Caco-2 (cell line): ENCODE measurements at regions not wholly inside any gene's neighbourhood (a gene's known extent, or its start where the extent isn't known, plus 50 kb on each side); places are given as distances from the start of the nearest gene placed in this dataset.

Source experiments
- BruUV-seq: library from RNA; stranded (reverse); fragments of 400-500 nt; replicated peaks from 2 replicates; lab custom pipeline; 2021; lab: Mats Ljungman, UMichigan
- CTCF ChIA-PET: fragments of 300-600 bp; sonication (Branson Sonifier 250); formaldehyde crosslinking; loops from one replicate; lab custom pipeline; 2022; ENCODE audit warnings: antibody characterized with exemption; lab: Charles Lee
- POLR2A ChIA-PET: fragments of 300-600 bp; sonication (Branson Sonifier 250); formaldehyde crosslinking; loops from one replicate; lab custom pipeline; 2022; ENCODE audit warnings: antibody characterized with exemption; lab: Charles Lee
- DNase-seq, 2 experiments: peaks; one replicate each; pipeline versions ENCODE4 v3.0.0 to v3.0.0-alpha.2; 2020 to 2022
- H3K27me3 ChIP-seq: replicated peaks from 2 replicates; pipeline ENCODE4 v1.6.0; 2011; ENCODE audit warnings: low read length; ENCODE audit not compliant: control insufficient read depth, insufficient read depth
- H3K36me3 ChIP-seq: 2 replicates; pipeline ENCODE4 v1.5.1; 2011; ENCODE audit warnings: low read length; ENCODE audit not compliant: control insufficient read depth, insufficient read depth
- H3K4me1 ChIP-seq: fragments of 250-450 bp; sonication (Bioruptor Pico); 2 replicates; pipeline ENCODE4 v1.5.1; 2020; ENCODE audit warnings: mild to moderate bottlenecking
- H3K4me3 ChIP-seq: 2 replicates; pipeline ENCODE4 v1.5.1; 2011; ENCODE audit warnings: low read depth, mild to moderate bottlenecking, control low read depth, low read length
- H3K9me3 ChIP-seq: fragments of 250-450 bp; sonication (Bioruptor Pico); 2 replicates; pipeline ENCODE4 v1.5.1; 2020; ENCODE audit warnings: mild to moderate bottlenecking, moderate library complexity
- H3K27ac Mint-ChIP-seq: one replicate; pipeline ENCODE4 v1.8.0; 2022; ENCODE audit warnings: mixed read lengths; ENCODE audit not compliant: unreplicated experiment
- H3K27me3 Mint-ChIP-seq: one replicate; pipeline ENCODE4 v1.8.0; 2022; ENCODE audit warnings: mixed read lengths; ENCODE audit not compliant: insufficient read depth, unreplicated experiment
- H3K36me3 Mint-ChIP-seq: one replicate; pipeline ENCODE4 v1.8.0; 2022; ENCODE audit warnings: mild to moderate bottlenecking, mixed read lengths; ENCODE audit not compliant: insufficient read depth, unreplicated experiment
- H3K4me1 Mint-ChIP-seq: one replicate; pipeline ENCODE4 v1.8.0; 2022; ENCODE audit warnings: low read depth, mixed read lengths; ENCODE audit not compliant: unreplicated experiment
- H3K4me3 Mint-ChIP-seq: one replicate; pipeline ENCODE4 v1.8.0; 2022; ENCODE audit warnings: mild to moderate bottlenecking, moderate library complexity, mixed read lengths; ENCODE audit not compliant: unreplicated experiment
- H3K9me3 Mint-ChIP-seq: one replicate; pipeline ENCODE4 v1.8.0; 2022; ENCODE audit warnings: mixed read lengths; ENCODE audit not compliant: unreplicated experiment
- CTCF ChIP-seq, 2 experiments: fragments of 200-600 bp in 1 of 2; IDR thresholded peaks; 1 replicate in 1 of 2; 2 replicates in 1 of 2; pipeline versions ENCODE4 v1.5.1 to v1.8.0; 2011 to 2022; ENCODE audit warnings: antibody characterized with exemption in 1 of 2, control low read depth in 1 of 2, inconsistent platforms in 1 of 2, low read depth in 1 of 2, low read length in 1 of 2, mild to moderate bottlenecking in 1 of 2, moderate library complexity in 1 of 2; ENCODE audit not compliant: insufficient read depth in 1 of 2, severe bottlenecking in 1 of 2, unreplicated experiment in 1 of 2
- intact Hi-C: fragments of 100-400 bp; cut with micrococcal nuclease; formaldehyde crosslinking; loops from one replicate; pipeline ENCODE4 v1.10.0; 2022; ENCODE audit not compliant: unreplicated experiment

GRCh38 chr1:58305622-58306021 is 240.9 kb downstream of the OMA1 start:
- Mint-ChIP-seq H3K27me3 (peaks cover 13% of the 10 kb centered on the region), H3K36me3 (no peaks in the 10 kb centered on the region), H3K27ac (no peak overlapping the region), H3K9me3 (no peaks in the 10 kb centered on the region), H3K4me3 (no peak overlapping the region), H3K4me1 (no peaks in the 10 kb centered on the region)
- DNase-seq, result no peak
- Histone ChIP-seq H3K9me3 (no peaks in the 10 kb centered on the region), H3K36me3 (no peaks in the 10 kb centered on the region), H3K27me3 (no peaks in the 10 kb centered on the region; the same call in 1 of the 2 replicates), H3K4me3 (no peak overlapping the region), H3K4me1 (no peaks in the 10 kb centered on the region)
- no TSS peak for BruUV-seq
- POLR2A ChIA-PET, result no interaction called here
- TF ChIP-seq CTCF (IDR thresholded peaks at IDR 0.05; ENCODE audit: insufficient read depth in 1 of 2, low read depth in 1 of 2, low read length in 1 of 2, severe bottlenecking in 1 of 2, unreplicated experiment in 1 of 2), result no peak
- intact Hi-C loops, result no loop called here
- CTCF ChIA-PET, result no interaction called here

- no peaks in the 10 kb centered on the region for H3K27me3 ChIP-seq
- intact Hi-C loops, result no loop called here
- no peak for DNase-seq
- H3K9me3 Mint-ChIP-seq, result no peaks in the 10 kb centered on the region
- no peaks in the 10 kb centered on the region for H3K36me3 Mint-ChIP-seq
- CTCF ChIA-PET, result no interaction called here
- BruUV-seq, result no TSS peak
- POLR2A ChIA-PET, result no interaction called here
- no peaks in the 10 kb centered on the region for H3K9me3 ChIP-seq
- H3K27me3 Mint-ChIP-seq, result peaks cover 13% of the 10 kb centered on the region
- no peak for TF ChIP-seq CTCF (IDR thresholded peaks at IDR 0.05; ENCODE audit: insufficient read depth in 1 of 2, low read depth in 1 of 2, low read length in 1 of 2, severe bottlenecking in 1 of 2, unreplicated experiment in 1 of 2)
- H3K27ac Mint-ChIP-seq, result no peak overlapping the region
- no peak overlapping the region for H3K4me3 Mint-ChIP-seq
- no peaks in the 10 kb centered on the region for H3K4me1 Mint-ChIP-seq
- H3K4me3 ChIP-seq, result no peak overlapping the region
- H3K4me1 ChIP-seq, result no peaks in the 10 kb centered on the region
- no peaks in the 10 kb centered on the region for H3K36me3 ChIP-seq
These were observed 242.1 kb downstream of the OMA1 start for GRCh38 chr1:58304346-58304975.

GRCh38 chr1:58303841-58304240 is 242.7 kb downstream of the OMA1 start:
- H3K4me3 ChIP-seq, result no peak overlapping the region
- no peaks in the 10 kb centered on the region for H3K9me3 Mint-ChIP-seq
- TF ChIP-seq CTCF (IDR thresholded peaks at IDR 0.05; ENCODE audit: insufficient read depth in 1 of 2, low read depth in 1 of 2, low read length in 1 of 2, severe bottlenecking in 1 of 2, unreplicated experiment in 1 of 2), result no peak
- peaks cover 12% of the 10 kb centered on the region for H3K27me3 Mint-ChIP-seq
- H3K27me3 ChIP-seq, result no peaks in the 10 kb centered on the region
- no peaks in the 10 kb centered on the region for H3K36me3 Mint-ChIP-seq
- no TSS peak for BruUV-seq
- H3K4me3 Mint-ChIP-seq, result no peak overlapping the region
- H3K36me3 ChIP-seq, result no peaks in the 10 kb centered on the region
- H3K4me1 Mint-ChIP-seq, result no peaks in the 10 kb centered on the region
- ChIA-PET CTCF (no interaction called here), POLR2A (no interaction called here)
- intact Hi-C loops, result no loop called here
- no peaks in the 10 kb centered on the region for H3K9me3 ChIP-seq
- H3K4me1 ChIP-seq, result no peaks in the 10 kb centered on the region
- no peak for DNase-seq
- no peak overlapping the region for H3K27ac Mint-ChIP-seq
